Limb (tissue), 2 donors: ENCODE measurements at regions not wholly inside any gene's neighbourhood (a gene's known extent, or its start where the extent isn't known, plus 50 kb on each side); places are given as distances from the start of the nearest gene placed in this dataset.

Source experiments
- DNase-seq, 2 donors: peaks; one replicate each; pipeline ENCODE4 v3.0.0-alpha.2; 2016; ENCODE audit errors: extremely low spot score in 2 of 2

- no peak for DNase-seq
Observed at GRCh38 chr1:189424746-189425331, 1052.8 kb downstream of the BRINP3 start.

GRCh38 chr1:189429610-189430009, 1048.1 kb downstream of the BRINP3 start:
- DNase-seq, result no peak

GRCh38 chr1:189431447-189431846, 1046.2 kb downstream of the BRINP3 start:
- DNase-seq, result peak in 1 of 2 donors; percentile 3

- no peak for DNase-seq
Observed at GRCh38 chr1:189432753-189433152, 1044.9 kb downstream of the BRINP3 start.

GRCh38 chr1:189434461-189434860, 1043.2 kb downstream of the BRINP3 start:
- no peak for DNase-seq

GRCh38 chr1:189435398-189435797, 1042.3 kb downstream of the BRINP3 start:
- no peak for DNase-seq

- DNase-seq, result no peak
Observed at GRCh38 chr1:189438808-189439207, 1038.9 kb downstream of the BRINP3 start.

- DNase-seq, result no peak
Observed at GRCh38 chr1:189463166-189463565, 1014.5 kb downstream of the BRINP3 start.

GRCh38 chr1:189496768-189497167, 980.9 kb downstream of the BRINP3 start:
- DNase-seq, result no peak

- DNase-seq, result no peak
Observed at GRCh38 chr1:189499736-189500135, 977.9 kb downstream of the BRINP3 start.

- DNase-seq, result no peak
Observed at GRCh38 chr1:189500778-189501177, 976.9 kb downstream of the BRINP3 start.

GRCh38 chr1:189510827-189511226, 966.8 kb downstream of the BRINP3 start:
- DNase-seq, result no peak

GRCh38 chr1:189513091-189513490, 964.6 kb downstream of the BRINP3 start:
- no peak for DNase-seq

GRCh38 chr1:189522441-189522840, 955.2 kb downstream of the BRINP3 start:
- DNase-seq, result no peak

GRCh38 chr1:189524501-189524900, 953.2 kb downstream of the BRINP3 start:
- no peak for DNase-seq

- no peak for DNase-seq
Observed at GRCh38 chr1:189530162-189530561, 947.5 kb downstream of the BRINP3 start.

- DNase-seq, result no peak
Observed at GRCh38 chr1:189538271-189538670, 939.4 kb downstream of the BRINP3 start.

- no peak for DNase-seq
Observed at GRCh38 chr1:189550498-189550897, 927.2 kb downstream of the BRINP3 start.

GRCh38 chr1:189563784-189564183, 913.9 kb downstream of the BRINP3 start:
- no peak for DNase-seq

- no peak for DNase-seq
Observed at GRCh38 chr1:189567890-189568289, 909.8 kb downstream of the BRINP3 start.

GRCh38 chr1:189596197-189596596, 881.5 kb downstream of the BRINP3 start:
- DNase-seq, result no peak

- no peak for DNase-seq
Observed at GRCh38 chr1:189597083-189597482, 880.6 kb downstream of the BRINP3 start.

GRCh38 chr1:189605226-189605625, 872.4 kb downstream of the BRINP3 start:
- no peak for DNase-seq

- no peak for DNase-seq
Observed at GRCh38 chr1:189606047-189606446, 871.6 kb downstream of the BRINP3 start.
